ENCODE measurements at regions not wholly inside any gene's neighbourhood (a gene's known extent, or its start where the extent isn't known, plus 50 kb on each side); places are given as distances from the start of the nearest gene placed in this dataset.

GRCh38 chr20:17833036-17833674 lies 133.4 kb downstream of the BANF2 start:
- no peak overlapping the region for H3K4me2 ChIP-seq (ENCODE audit: insufficient read depth, insufficient read length, low read length)
- no peaks in the 10 kb centered on the region for H3K79me2 ChIP-seq (ENCODE audit: insufficient read depth, low read length)
- no peak overlapping the region for H2AK5ac ChIP-seq (ENCODE audit: insufficient read length, low read length)
- no peak overlapping the region for H2BK120ac ChIP-seq (ENCODE audit: low read depth, low read length, poor library complexity, severe bottlenecking)
- no peaks in the 10 kb centered on the region for H3K27me3 ChIP-seq (ENCODE audit: insufficient read depth, low read length)
- Mint-ChIP-seq H3K27me3 (ENCODE audit: low read depth) (peaks cover 2% of the 10 kb centered on the region), H3K27ac (no peak overlapping the region), H3K9me3 (no peaks in the 10 kb centered on the region), H3K4me3 (no peak overlapping the region; a peak in 1 of 5 replicates), H3K4me1 (peaks cover 24 to 27% of the 10 kb centered on the region in 2 experiments), H3K36me3 (ENCODE audit: insufficient read depth in 1 of 3, low read depth in 3 of 3) (no peaks in the 10 kb centered on the region)
- no peak overlapping the region for H4K91ac ChIP-seq (ENCODE audit: insufficient read length, low read depth, low read length)
- H3K4me1 ChIP-seq (ENCODE audit: insufficient read depth, low read length), result no peaks in the 10 kb centered on the region; the same call in 1 of the 2 replicates
- no CpG with 5 or more reads among the region's 9 CpGs for WGBS (ENCODE audit: extremely low coverage, insufficient read length, low lambda C conversion rate)
- H2BK15ac ChIP-seq (ENCODE audit: low read depth, low read length), result no peak overlapping the region
- no peak overlapping the region for H4K5ac ChIP-seq (ENCODE audit: insufficient read length, low read depth, low read length)
- no peak overlapping the region for H2BK12ac ChIP-seq (ENCODE audit: insufficient read length, low read depth, low read length)
- H4K8ac ChIP-seq (replicated peaks; ENCODE audit: insufficient read length, low read depth, low read length), result no peak overlapping the region
- no peak overlapping the region for H2BK5ac ChIP-seq (ENCODE audit: insufficient read length, low read length)
- H3K9me3 ChIP-seq (ENCODE audit: control insufficient read depth, low read depth, low read length), result no peaks in the 10 kb centered on the region
- H2BK20ac ChIP-seq (ENCODE audit: low read depth, low read length, poor library complexity, severe bottlenecking), result no peak overlapping the region
- TF ChIP-seq CTCF (conservative IDR thresholded peaks at IDR 0.05), result no peak
- H3K4ac ChIP-seq (ENCODE audit: low read depth, low read length), result no peak overlapping the region
- no peaks in the 10 kb centered on the region for H4K20me1 ChIP-seq (ENCODE audit: control insufficient read depth, insufficient read depth, insufficient read length)
- no peak overlapping the region for H3K27ac ChIP-seq (ENCODE audit: insufficient read length, low read depth, low read length)
- no peak overlapping the region for H2AFZ ChIP-seq (ENCODE audit: low read length)
- no peak overlapping the region for H3K14ac ChIP-seq (ENCODE audit: insufficient read depth, low read length)
- no peak overlapping the region for H3K56ac ChIP-seq (ENCODE audit: insufficient read length, low read depth, low read length)
- no peak overlapping the region for H3K23ac ChIP-seq (ENCODE audit: insufficient read length, low read depth, low read length)
- H3K18ac ChIP-seq (ENCODE audit: insufficient read length, low read depth, low read length), result no peak overlapping the region
- DNase-seq, result no peak
- no peak overlapping the region for H3K9ac ChIP-seq (ENCODE audit: extremely low read depth, insufficient read length, low read length)
- no peaks in the 10 kb centered on the region for H3K23me2 ChIP-seq (ENCODE audit: insufficient read length, low read depth, low read length, poor library complexity, severe bottlenecking)
- no peaks in the 10 kb centered on the region for H3K79me1 ChIP-seq (ENCODE audit: insufficient read depth, low read depth, low read length, poor library complexity, severe bottlenecking)
- no peak overlapping the region for H3T11ph ChIP-seq (ENCODE audit: low read length)

All from H9 (cell line).